Right hindlimb (tissue), 1 donor: ENCODE measurements at regions not wholly inside any gene's neighbourhood (a gene's known extent, or its start where the extent isn't known, plus 50 kb on each side); places are given as distances from the start of the nearest gene placed in this dataset.
"Not testable (repeated sequence)": the region's sequence is repeated elsewhere in the genome, so short reads cannot be mapped to it uniquely, and the experiment has no call there.

ENCODE experiments used
- DNase-seq: peaks from one replicate; pipeline ENCODE4 v3.0.0-alpha.2; 2018

DNA sequence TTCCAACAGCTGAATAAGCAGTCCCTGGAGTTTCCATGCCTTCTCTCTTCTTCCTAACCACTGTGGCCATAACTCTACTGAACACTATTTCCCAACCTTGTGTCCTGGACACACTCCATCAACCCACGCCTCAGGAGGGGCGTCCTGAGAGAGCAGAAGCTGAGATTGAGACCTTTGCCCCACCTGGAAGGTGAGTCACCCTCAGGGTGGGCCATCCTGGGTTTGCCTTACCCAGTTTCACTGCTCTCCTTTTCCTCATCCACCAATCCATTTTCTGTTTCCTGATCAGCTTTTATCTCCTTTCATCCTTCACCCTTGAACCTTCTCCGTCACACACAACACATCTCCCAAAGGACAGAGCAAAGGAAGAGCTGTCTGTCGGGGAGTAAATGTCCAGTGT, 91.4 kb downstream of the TMEM130 start:
- no peak for DNase-seq

DNA sequence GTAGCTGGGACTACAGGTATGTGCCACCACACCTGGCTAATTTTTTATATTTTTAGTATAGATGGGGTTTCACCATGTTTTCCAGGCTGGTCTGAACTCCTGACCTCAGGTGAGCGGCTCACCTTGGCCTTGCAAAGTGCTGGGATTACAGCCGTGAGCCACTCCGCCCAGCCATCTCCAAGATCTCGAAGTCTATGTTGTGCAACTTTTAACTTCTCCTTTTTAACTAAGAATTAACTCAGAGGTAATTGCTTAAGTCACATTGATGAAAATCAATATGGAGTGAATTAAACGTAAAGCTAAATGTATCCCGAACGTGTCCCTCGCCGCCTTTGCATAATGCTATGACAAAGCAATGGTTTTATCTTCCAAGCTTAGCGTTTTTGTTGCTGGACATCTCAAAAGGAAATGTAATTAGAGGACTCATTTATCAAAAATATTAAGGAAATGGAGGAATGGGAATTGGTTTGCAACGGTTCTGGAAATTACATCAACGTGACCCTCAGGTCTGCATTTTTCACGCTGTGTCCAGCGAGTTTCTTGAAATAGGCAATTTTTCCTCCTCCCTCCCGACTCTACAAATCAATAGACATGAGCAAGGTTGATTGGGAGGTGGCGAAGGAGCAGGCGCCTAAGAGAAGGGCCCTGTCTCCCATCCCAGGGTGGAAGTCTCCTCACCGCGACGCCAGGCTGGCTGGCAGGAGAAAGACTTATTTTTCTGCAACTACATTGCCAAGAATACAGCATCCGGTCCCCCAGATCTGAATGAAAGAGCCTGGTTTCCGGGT, 89.8 kb downstream of the TMEM130 start:
- no peak for DNase-seq

- DNase-seq = no peak
These were observed 85.5 kb downstream of the TMEM130 start for GRCh38 chr7:98784216-98784785.

DNA sequence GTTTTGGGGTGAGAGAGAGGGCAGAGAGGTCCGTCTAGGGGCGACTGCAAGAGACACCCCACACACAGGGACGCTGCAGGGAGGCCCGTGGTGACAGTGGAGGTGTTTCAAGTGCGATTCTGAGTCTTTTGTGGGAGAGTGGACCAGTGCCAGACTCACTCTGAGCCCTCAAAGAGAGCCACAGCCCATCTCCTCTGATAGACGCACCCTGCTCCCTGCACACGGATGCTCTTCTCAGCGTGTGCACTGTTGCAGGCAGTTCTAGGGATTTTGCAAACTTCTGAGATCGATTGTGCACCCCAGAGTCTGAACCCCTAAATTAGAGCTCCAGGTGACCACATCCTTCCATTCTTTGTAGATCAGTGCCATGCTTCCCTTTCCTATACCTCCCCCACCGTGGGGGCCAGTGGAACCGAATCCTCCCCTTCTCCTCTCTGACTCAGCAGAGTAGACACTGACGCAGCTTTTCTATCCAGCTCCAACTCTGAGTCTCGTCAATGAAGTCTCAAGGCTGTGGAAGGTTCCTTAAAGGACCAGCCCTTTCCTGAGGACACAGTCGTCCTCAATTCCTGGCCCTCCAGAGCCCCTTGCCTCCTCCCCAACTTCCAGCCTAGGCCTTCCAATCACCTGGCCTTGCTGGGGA, 83.8 kb downstream of the TMEM130 start:
- DNase-seq = no peak

- no peak for DNase-seq
These were observed 80.8 kb downstream of the TMEM130 start for GRCh38 chr7:98788966-98789365.

DNA sequence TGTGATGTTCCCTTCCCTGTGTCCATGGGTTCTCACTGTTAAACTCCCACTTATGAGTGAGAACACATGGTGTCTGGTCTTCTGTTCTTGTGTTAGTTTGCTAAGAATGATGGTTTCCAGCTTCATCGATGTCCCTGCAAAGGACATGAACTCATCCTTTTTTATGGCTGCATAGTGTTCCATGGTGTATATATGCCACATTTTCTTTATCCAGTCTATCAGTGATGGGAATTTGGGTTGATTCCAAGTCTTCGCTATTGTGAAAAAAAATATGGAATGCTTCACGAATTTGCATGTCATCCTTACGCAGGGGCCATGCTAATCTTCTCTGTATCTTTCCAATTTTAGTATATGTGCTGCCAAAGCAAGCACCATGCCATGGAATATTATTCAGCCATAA, 75.4 kb downstream of the TMEM130 start:
- not testable (repeated sequence) for DNase-seq

DNA sequence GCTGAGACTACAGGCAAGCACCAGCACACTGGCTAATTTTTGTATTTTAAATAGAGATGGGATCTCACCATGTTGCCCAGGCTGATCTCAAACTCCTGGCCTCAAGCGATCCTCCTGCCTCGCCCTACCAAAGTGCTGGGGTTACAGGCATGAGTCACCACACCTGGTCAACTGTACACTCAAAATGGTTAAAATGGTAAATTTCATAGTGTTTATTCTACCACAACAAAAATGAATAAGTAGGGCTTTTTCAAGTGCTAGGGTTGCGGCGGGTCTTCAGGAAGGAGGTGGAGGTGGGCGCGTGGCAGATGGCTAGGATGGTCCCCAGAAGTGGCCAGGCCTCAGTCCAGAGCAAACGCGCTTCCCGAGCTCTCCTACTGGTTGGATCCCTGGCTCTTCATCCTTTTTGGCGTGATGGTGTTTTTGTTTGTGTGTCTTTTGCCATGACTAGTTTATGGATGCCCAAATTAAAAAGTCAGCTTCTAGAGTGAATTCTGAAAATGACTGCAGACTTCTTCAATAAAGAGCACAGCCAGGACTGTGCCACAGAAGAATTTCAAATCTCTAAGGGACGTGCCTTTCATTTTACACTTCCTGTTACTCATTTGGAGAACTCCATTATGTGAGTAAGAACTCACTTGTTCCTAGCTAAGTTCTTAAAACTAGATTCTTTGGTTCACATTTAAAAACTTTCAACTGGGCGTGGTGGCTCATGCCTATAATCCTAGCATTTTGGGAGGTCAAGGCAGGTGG, 73.9 kb downstream of the TMEM130 start:
- no peak for DNase-seq
